Vagina (tissue), 2 donors: ENCODE measurements at regions not wholly inside any gene's neighbourhood (a gene's known extent, or its start where the extent isn't known, plus 50 kb on each side); places are given as distances from the start of the nearest gene placed in this dataset.

Experiments used
- DNase-seq, 2 donors: peaks; one replicate each; pipeline ENCODE4 v3.0.0-alpha.2; 2017; ENCODE audit errors: extremely low spot score in 2 of 2
- H3K27ac ChIP-seq: fragments of 200-600 bp; sonication (generic); one replicate; pipeline ENCODE4 v1.5.1; 2019
- H3K27me3 ChIP-seq: fragments of 200-600 bp; sonication (generic); one replicate; pipeline ENCODE4 v1.5.1; 2019
- H3K36me3 ChIP-seq, 2 donors: fragments of 200-600 bp; sonication (generic); one replicate each; pipeline ENCODE4 v1.5.1; 2017 to 2019
- H3K4me1 ChIP-seq: fragments of 200-600 bp; sonication (generic); one replicate; pipeline ENCODE4 v1.5.1; 2019
- H3K4me3 ChIP-seq, 2 donors: fragments of 200-600 bp; sonication (generic); 1 replicate in 1 of 2; 2 replicates in 1 of 2; pipeline ENCODE4 v1.5.1; 2016 to 2019
- H3K9me3 ChIP-seq: fragments of 200-600 bp; sonication (generic); one replicate; pipeline ENCODE4 v1.5.1; 2019
- CTCF ChIP-seq, 3 experiments: fragments of 450-650 bp in 2 of 3; fragments of 200-600 bp in 1 of 3; sonication (generic) in 1 of 3; IDR thresholded peaks; one replicate each; pipeline ENCODE4 v1.5.1; 2017 to 2019; ENCODE audit warnings: antibody characterized with exemption in 3 of 3, mild to moderate bottlenecking in 2 of 3, moderate library complexity in 2 of 3
- POLR2A ChIP-seq, 2 donors: fragments of 450-650 bp; IDR thresholded peaks; one replicate each; pipeline ENCODE4 v1.6.1; 2017; ENCODE audit warnings: antibody characterized with exemption in 2 of 2, mild to moderate bottlenecking in 2 of 2, moderate library complexity in 2 of 2
- POLR2AphosphoS5 ChIP-seq, 2 donors: sonication (generic); formaldehyde crosslinking; IDR thresholded peaks; one replicate each; pipeline ENCODE4 v1.9.0; 2017; ENCODE audit warnings: antibody characterized with exemption in 2 of 2, mild to moderate bottlenecking in 2 of 2, low read depth in 1 of 2; ENCODE audit not compliant: insufficient read depth in 1 of 2
- intact Hi-C: fragments of 100-400 bp; cut with DNase I; formaldehyde crosslinking; loops from one replicate; pipeline ENCODE4 v1.15.1; 2023

- TF ChIP-seq POLR2AphosphoS5 (IDR thresholded peaks at IDR 0.05; ENCODE audit: insufficient read depth in 1 of 2, low read depth in 1 of 2) (no peak), POLR2A (IDR thresholded peaks at IDR 0.05) (no peak), CTCF (IDR thresholded peaks at IDR 0.05) (no peak)
- H3K4me3 ChIP-seq = no peak overlapping the region
- intact Hi-C loops = no loop called here
- no peaks in the 10 kb centered on the region for H3K9me3 ChIP-seq
- H3K4me1 ChIP-seq = no peaks in the 10 kb centered on the region
- H3K27me3 ChIP-seq = no peaks in the 10 kb centered on the region
- no peak for DNase-seq
- H3K36me3 ChIP-seq = no peaks in the 10 kb centered on the region
- no peak overlapping the region for H3K27ac ChIP-seq
Measured at GRCh38 chr2:215617060-215617824, 181.4 kb upstream of the FN1 start.

GRCh38 chr2:215615803-215616174 is 179.9 kb upstream of the FN1 start:
- Histone ChIP-seq H3K36me3 (no peaks in the 10 kb centered on the region), H3K4me1 (no peaks in the 10 kb centered on the region), H3K4me3 (no peak overlapping the region), H3K27ac (no peak overlapping the region), H3K9me3 (no peaks in the 10 kb centered on the region), H3K27me3 (no peaks in the 10 kb centered on the region)
- intact Hi-C loops = no loop called here
- TF ChIP-seq CTCF (IDR thresholded peaks at IDR 0.05) (no peak), POLR2A (IDR thresholded peaks at IDR 0.05) (no peak), POLR2AphosphoS5 (IDR thresholded peaks at IDR 0.05; ENCODE audit: insufficient read depth in 1 of 2, low read depth in 1 of 2) (no peak)
- DNase-seq = no peak

GRCh38 chr2:215615067-215615802 is 179.4 kb upstream of the FN1 start:
- H3K4me1 ChIP-seq = no peaks in the 10 kb centered on the region
- intact Hi-C loops = no loop called here
- no peak for TF ChIP-seq POLR2A (IDR thresholded peaks at IDR 0.05)
- no peak for TF ChIP-seq CTCF (IDR thresholded peaks at IDR 0.05)
- no peak for TF ChIP-seq POLR2AphosphoS5 (IDR thresholded peaks at IDR 0.05; ENCODE audit: insufficient read depth in 1 of 2, low read depth in 1 of 2)
- no peak for DNase-seq
- no peaks in the 10 kb centered on the region for H3K36me3 ChIP-seq
- H3K4me3 ChIP-seq = no peak overlapping the region
- H3K27ac ChIP-seq = no peak overlapping the region
- no peaks in the 10 kb centered on the region for H3K27me3 ChIP-seq
- no peaks in the 10 kb centered on the region for H3K9me3 ChIP-seq

GRCh38 chr2:215614296-215614695 is 178.4 kb upstream of the FN1 start:
- H3K27me3 ChIP-seq = no peaks in the 10 kb centered on the region
- no peak for DNase-seq
- H3K4me1 ChIP-seq = no peaks in the 10 kb centered on the region
- no peaks in the 10 kb centered on the region for H3K9me3 ChIP-seq
- TF ChIP-seq POLR2AphosphoS5 (IDR thresholded peaks at IDR 0.05; ENCODE audit: insufficient read depth in 1 of 2, low read depth in 1 of 2) (no peak), CTCF (IDR thresholded peaks at IDR 0.05) (no peak), POLR2A (IDR thresholded peaks at IDR 0.05) (no peak)
- H3K27ac ChIP-seq = no peak overlapping the region
- H3K36me3 ChIP-seq = no peaks in the 10 kb centered on the region
- H3K4me3 ChIP-seq = no peak overlapping the region
- intact Hi-C loops = no loop called here

GRCh38 chr2:215613888-215614287 is 178.0 kb upstream of the FN1 start:
- Histone ChIP-seq H3K27me3 (no peaks in the 10 kb centered on the region), H3K36me3 (no peaks in the 10 kb centered on the region), H3K4me1 (no peaks in the 10 kb centered on the region), H3K9me3 (no peaks in the 10 kb centered on the region), H3K4me3 (no peak overlapping the region), H3K27ac (no peak overlapping the region)
- TF ChIP-seq CTCF (IDR thresholded peaks at IDR 0.05) (no peak), POLR2A (IDR thresholded peaks at IDR 0.05) (no peak), POLR2AphosphoS5 (IDR thresholded peaks at IDR 0.05; ENCODE audit: insufficient read depth in 1 of 2, low read depth in 1 of 2) (no peak)
- intact Hi-C loops = no loop called here
- no peak for DNase-seq
